SK-N-SH (cell line): ENCODE measurements at regions not wholly inside any gene's neighbourhood (a gene's known extent, or its start where the extent isn't known, plus 50 kb on each side); places are given as distances from the start of the nearest gene placed in this dataset.

Experiments
- CTCF ChIA-PET: fragments of 300-600, 350-600 bp; formaldehyde crosslinking; extraction: SDS; loops from one replicate; lab custom pipeline; 2021; lab: Yijun Ruan, JAX
- POLR2A ChIA-PET: fragments of 350-600 bp; sonication (Branson Sonifier 250); formaldehyde crosslinking; extraction: SDS; loops from one replicate; lab custom pipeline; 2020; ENCODE audit warnings: antibody characterized with exemption, inconsistent platforms; lab: Yijun Ruan, JAX
- DNase-seq: peaks from one replicate; pipeline ENCODE4 v3.0.0; 2012
- H2AFZ ChIP-seq: fragments of 200-600 bp; sonication (generic); 2 replicates; pipeline ENCODE4 v1.8.1; 2016; ENCODE audit warnings: antibody characterized with exemption, mild to moderate bottlenecking, low read depth
- H3F3A ChIP-seq: fragments of 200-600 bp; sonication (generic); replicated peaks from 2 replicates; pipeline ENCODE3; 2016; ENCODE audit warnings: antibody characterized with exemption, mild to moderate bottlenecking; ENCODE audit not compliant: insufficient read depth
- H3K27ac ChIP-seq, 2 experiments: fragments of 200-500 bp in 1 of 2; fragments of 200-600 bp in 1 of 2; sonication (Bioruptor generic) in 1 of 2; sonication (generic), shearing (Covaris generic) in 1 of 2; 2 replicates each; pipeline versions ENCODE4 v1.5.1 to v1.6.1; 2014 to 2016; ENCODE audit warnings: low read depth in 2 of 2, inconsistent platforms in 1 of 2, low read length in 1 of 2, mild to moderate bottlenecking in 1 of 2, mixed read lengths in 1 of 2
- H3K27me3 ChIP-seq: fragments of 200-600 bp; sonication (generic), shearing (Covaris generic); 2 replicates; pipeline ENCODE4 v1.6.1; 2016; ENCODE audit warnings: mixed run types; ENCODE audit not compliant: insufficient read depth
- H3K36me3 ChIP-seq, 2 experiments: fragments of 200-500 bp in 1 of 2; fragments of 200-600 bp in 1 of 2; sonication (Bioruptor generic) in 1 of 2; sonication (generic) in 1 of 2; replicated peaks in 1 of 2; 2 replicates each; pipeline versions ENCODE3 to v1.5.1; 2014 to 2016; ENCODE audit warnings: low read length in 1 of 2, mild to moderate bottlenecking in 1 of 2; ENCODE audit not compliant: insufficient read depth in 2 of 2, control insufficient read depth in 1 of 2
- H3K4me1 ChIP-seq, 2 experiments: fragments of 200-500 bp in 1 of 2; fragments of 200-600 bp in 1 of 2; sonication (Bioruptor generic) in 1 of 2; sonication (generic), shearing (Covaris generic) in 1 of 2; 2 replicates each; pipeline versions ENCODE4 v1.5.1 to v1.6.1; 2014 to 2016; ENCODE audit warnings: low read depth in 1 of 2, low read length in 1 of 2, mixed run types in 1 of 2; ENCODE audit not compliant: insufficient read depth in 2 of 2, control insufficient read depth in 1 of 2
- H3K4me2 ChIP-seq: fragments of 200-600 bp; sonication (generic), shearing (Covaris generic); 2 replicates; pipeline ENCODE4 v1.6.1; 2017; ENCODE audit warnings: mixed run types
- H3K4me3 ChIP-seq, 2 experiments: fragments of 200-500 bp in 1 of 2; fragments of 200-600 bp in 1 of 2; sonication (Bioruptor generic) in 1 of 2; sonication (generic), shearing (Covaris generic) in 1 of 2; 2 replicates each; pipeline versions ENCODE4 v1.5.1 to v1.8.1; 2014 to 2016; ENCODE audit warnings: low read depth in 2 of 2, inconsistent platforms in 1 of 2, low read length in 1 of 2, mild to moderate bottlenecking in 1 of 2, mixed read lengths in 1 of 2, moderate library complexity in 1 of 2
- H3K79me2 ChIP-seq: fragments of 200-600 bp; sonication (generic); 2 replicates; pipeline ENCODE4 v1.8.1; 2017; ENCODE audit warnings: mild to moderate bottlenecking; ENCODE audit not compliant: insufficient read depth
- H3K9ac ChIP-seq: fragments of 200-600 bp; sonication (generic); 2 replicates; pipeline ENCODE4 v1.6.1; 2017; ENCODE audit warnings: mixed run types
- H3K9me2 ChIP-seq: fragments of 200-600 bp; sonication (generic); 2 replicates; pipeline ENCODE4 v1.6.1; 2017; ENCODE audit warnings: mixed run types
- H3K9me3 ChIP-seq: fragments of 200-600 bp; sonication (generic); 2 replicates; pipeline ENCODE4 v1.6.1; 2017; ENCODE audit warnings: mixed run types, mild to moderate bottlenecking, moderate library complexity
- H4K20me1 ChIP-seq: fragments of 200-600 bp; sonication (generic); 2 replicates; pipeline ENCODE4 v1.6.1; 2017; ENCODE audit warnings: mild to moderate bottlenecking, mixed run types; ENCODE audit not compliant: insufficient read depth
- ELF1 ChIP-seq: IDR thresholded peaks from 2 replicates; pipeline ENCODE4 v1.4.0; 2012
- FOXJ3 ChIP-seq: sonication (generic); formaldehyde crosslinking; IDR thresholded peaks from 2 replicates; pipeline ENCODE4 v1.5.1; 2020; ENCODE audit warnings: mild to moderate bottlenecking, missing genetic modification reagents
- JUND ChIP-seq: IDR thresholded peaks from 2 replicates; pipeline ENCODE4 v1.4.0; 2012
- MEF2A ChIP-seq: IDR thresholded peaks from 2 replicates; pipeline ENCODE4 v1.4.0; 2012; ENCODE audit warnings: low read depth, borderline replicate concordance
- MXI1 ChIP-seq: IDR thresholded peaks from 2 replicates; pipeline ENCODE4 v1.6.1; 2012; ENCODE audit warnings: mild to moderate bottlenecking, low read depth, low read length, improper control_type of control experiment
- NFIC ChIP-seq: IDR thresholded peaks from 2 replicates; pipeline ENCODE4 v1.4.0; 2012; ENCODE audit warnings: borderline replicate concordance
- RAD21 ChIP-seq: IDR thresholded peaks from 2 replicates; pipeline ENCODE4 v1.6.1; 2012; ENCODE audit warnings: mild to moderate bottlenecking, low read length
- REST ChIP-seq: IDR thresholded peaks from 2 replicates; pipeline ENCODE4 v1.6.1; 2012; ENCODE audit warnings: mild to moderate bottlenecking, low read depth, low read length, moderate library complexity
- RFX5 ChIP-seq: IDR thresholded peaks from 2 replicates; pipeline ENCODE4 v1.6.1; 2012; ENCODE audit warnings: mild to moderate bottlenecking, improper control_type of control experiment, low read length
- SIN3A ChIP-seq: IDR thresholded peaks from 2 replicates; pipeline ENCODE4 v1.6.1; 2012; ENCODE audit warnings: low read depth, mild to moderate bottlenecking, low read length, moderate library complexity, borderline replicate concordance
- TCF12 ChIP-seq: IDR thresholded peaks from 2 replicates; pipeline ENCODE4 v1.4.0; 2012
- USF1 ChIP-seq: IDR thresholded peaks from 2 replicates; pipeline ENCODE4 v1.4.0; 2012; ENCODE audit warnings: low read depth, borderline replicate concordance
- ZBTB33 ChIP-seq: IDR thresholded peaks from 2 replicates; pipeline ENCODE4 v1.4.0; 2012; ENCODE audit warnings: low read depth, borderline replicate concordance
- WGBS: methylation state at CpG from one replicate; pipeline ENCODE4 v1.1.6; 2017; ENCODE audit warnings: low lambda C conversion rate; 5-methylcytosine and 5-hydroxymethylcytosine counted together
- TF ChIP-seq, protein P1 (sequence below): fragments of 200-600 bp; sonication (generic); IDR thresholded peaks from 2 replicates; pipeline ENCODE4 v1.6.1; 2017; ENCODE audit warnings: antibody characterized with exemption, mild to moderate bottlenecking, moderate library complexity
- TF ChIP-seq, protein P2 (sequence below): fragments of 150-350 bp; IDR thresholded peaks from 2 replicates; pipeline ENCODE4 v1.6.1; 2016; ENCODE audit warnings: mild to moderate bottlenecking, low read depth, low read length

DNA sequence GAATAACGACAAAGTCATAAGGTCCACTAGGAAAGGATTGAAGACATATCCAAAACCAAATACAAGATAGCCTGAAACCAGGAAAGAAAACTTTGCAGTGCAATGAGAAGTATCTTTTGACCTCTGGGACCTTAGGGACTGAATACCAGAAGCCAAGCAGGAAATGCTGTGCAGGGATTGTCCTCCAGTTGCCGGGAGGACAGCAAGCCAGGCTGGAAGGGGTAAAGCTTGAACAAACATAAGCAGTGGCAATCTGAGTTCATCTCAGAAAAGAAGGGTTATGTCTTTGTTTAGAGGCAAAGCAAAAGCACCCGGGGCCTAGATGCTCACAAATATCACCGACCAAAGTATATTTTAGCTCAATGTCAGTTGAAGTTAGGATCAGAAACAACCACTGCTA, 55.3 kb upstream of the VCX start:
- H3K36me3 ChIP-seq, result no peaks in the 10 kb centered on the region
- H3F3A ChIP-seq, result no peaks in the 10 kb centered on the region
- no peak for DNase-seq
- WGBS, result 11% methylated on average over 4 of the region's 4 CpGs
- POLR2A ChIA-PET, result no interaction called here
- no peak overlapping the region for H3K27ac ChIP-seq
- H3K9me2 ChIP-seq, result no peaks in the 10 kb centered on the region
- H3K27me3 ChIP-seq, result no peaks in the 10 kb centered on the region
- H3K79me2 ChIP-seq, result no peaks in the 10 kb centered on the region
- TF ChIP-seq, protein P1, sequence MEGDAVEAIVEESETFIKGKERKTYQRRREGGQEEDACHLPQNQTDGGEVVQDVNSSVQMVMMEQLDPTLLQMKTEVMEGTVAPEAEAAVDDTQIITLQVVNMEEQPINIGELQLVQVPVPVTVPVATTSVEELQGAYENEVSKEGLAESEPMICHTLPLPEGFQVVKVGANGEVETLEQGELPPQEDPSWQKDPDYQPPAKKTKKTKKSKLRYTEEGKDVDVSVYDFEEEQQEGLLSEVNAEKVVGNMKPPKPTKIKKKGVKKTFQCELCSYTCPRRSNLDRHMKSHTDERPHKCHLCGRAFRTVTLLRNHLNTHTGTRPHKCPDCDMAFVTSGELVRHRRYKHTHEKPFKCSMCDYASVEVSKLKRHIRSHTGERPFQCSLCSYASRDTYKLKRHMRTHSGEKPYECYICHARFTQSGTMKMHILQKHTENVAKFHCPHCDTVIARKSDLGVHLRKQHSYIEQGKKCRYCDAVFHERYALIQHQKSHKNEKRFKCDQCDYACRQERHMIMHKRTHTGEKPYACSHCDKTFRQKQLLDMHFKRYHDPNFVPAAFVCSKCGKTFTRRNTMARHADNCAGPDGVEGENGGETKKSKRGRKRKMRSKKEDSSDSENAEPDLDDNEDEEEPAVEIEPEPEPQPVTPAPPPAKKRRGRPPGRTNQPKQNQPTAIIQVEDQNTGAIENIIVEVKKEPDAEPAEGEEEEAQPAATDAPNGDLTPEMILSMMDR, result no peak
- TF ChIP-seq FOXJ3 (CRISPR knock-in tag), result no peak
- TF ChIP-seq USF1, result no peak
- no peak overlapping the region for H3K9ac ChIP-seq
- H2AFZ ChIP-seq, result no peak overlapping the region
- H4K20me1 ChIP-seq, result no peaks in the 10 kb centered on the region
- no peak overlapping the region for H3K4me3 ChIP-seq
- CTCF ChIA-PET, result no interaction called here
- H3K9me3 ChIP-seq, result no peaks in the 10 kb centered on the region
- no peaks in the 10 kb centered on the region for H3K4me1 ChIP-seq
- H3K4me2 ChIP-seq, result no peak overlapping the region

- WGBS, result 16% methylated on average over 1 of the region's 1 CpG
- H3K9me2 ChIP-seq, result no peaks in the 10 kb centered on the region
- no peaks in the 10 kb centered on the region for H3K79me2 ChIP-seq
- H3K4me3 ChIP-seq, result no peak overlapping the region
- DNase-seq, result no peak
- TF ChIP-seq FOXJ3 (CRISPR knock-in tag) (no peak), RAD21 (no peak), REST (no peak), MXI1 (no peak), SIN3A (no peak), NFIC (no peak), ZBTB33 (no peak), ELF1 (no peak), TCF12 (no peak), RFX5 (no peak), JUND (no peak), MEF2A (no peak)
- TF ChIP-seq, protein P2, sequence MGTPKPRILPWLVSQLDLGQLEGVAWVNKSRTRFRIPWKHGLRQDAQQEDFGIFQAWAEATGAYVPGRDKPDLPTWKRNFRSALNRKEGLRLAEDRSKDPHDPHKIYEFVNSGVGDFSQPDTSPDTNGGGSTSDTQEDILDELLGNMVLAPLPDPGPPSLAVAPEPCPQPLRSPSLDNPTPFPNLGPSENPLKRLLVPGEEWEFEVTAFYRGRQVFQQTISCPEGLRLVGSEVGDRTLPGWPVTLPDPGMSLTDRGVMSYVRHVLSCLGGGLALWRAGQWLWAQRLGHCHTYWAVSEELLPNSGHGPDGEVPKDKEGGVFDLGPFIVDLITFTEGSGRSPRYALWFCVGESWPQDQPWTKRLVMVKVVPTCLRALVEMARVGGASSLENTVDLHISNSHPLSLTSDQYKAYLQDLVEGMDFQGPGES, result no peak
- no peaks in the 10 kb centered on the region for H3K27me3 ChIP-seq
- no peak overlapping the region for H3K27ac ChIP-seq
- no peaks in the 10 kb centered on the region for H3K9me3 ChIP-seq
- H3K9ac ChIP-seq, result no peak overlapping the region
- CTCF ChIA-PET, result no interaction called here
- POLR2A ChIA-PET, result no interaction called here
- no peaks in the 10 kb centered on the region for H4K20me1 ChIP-seq
- no peaks in the 10 kb centered on the region for H3K4me1 ChIP-seq
- no peak overlapping the region for H3K4me2 ChIP-seq
- H3K36me3 ChIP-seq, result no peaks in the 10 kb centered on the region
- H3F3A ChIP-seq, result no peaks in the 10 kb centered on the region
- H2AFZ ChIP-seq, result no peak overlapping the region
Observed at GRCh38 chrX:7784580-7784979, 58.4 kb upstream of the VCX start.
